Kidney (tissue), 13 donors: ENCODE measurements at regions not wholly inside any gene's neighbourhood (a gene's known extent, or its start where the extent isn't known, plus 50 kb on each side); places are given as distances from the start of the nearest gene placed in this dataset.

Experiments
- DNase-seq, 5 donors: peaks; one replicate each; pipeline ENCODE4 v3.0.0-alpha.2; 2013 to 2020
- FAIRE-seq: peaks from 2 replicates; lab custom pipeline; 2012; peaks lifted over from hg19 to GRCh38; lab: Jason Lieb, UNC
- H3K27ac ChIP-seq, 2 donors: one replicate each; pipeline ENCODE4 v1.7.0; 2013; ENCODE audit warnings: low read depth in 2 of 2, low read length in 2 of 2, inconsistent platforms in 1 of 2
- H3K27me3 ChIP-seq: one replicate; pipeline ENCODE4 v1.7.1; 2013; ENCODE audit warnings: low read length, inconsistent platforms; ENCODE audit not compliant: control insufficient read depth, insufficient read depth
- H3K36me3 ChIP-seq, 3 donors: one replicate each; pipeline versions ENCODE4 v1.7.0 to v1.7.1; 2013; ENCODE audit warnings: low read length in 3 of 3, control low read depth in 1 of 3, inconsistent platforms in 1 of 3; ENCODE audit not compliant: insufficient read depth in 3 of 3, control insufficient read depth in 2 of 3
- H3K4me1 ChIP-seq, 3 donors: one replicate each; pipeline versions ENCODE4 v1.7.0 to v1.7.1; 2013; ENCODE audit warnings: low read length in 3 of 3, inconsistent platforms in 1 of 3, low read depth in 1 of 3; ENCODE audit not compliant: control insufficient read depth in 2 of 3, insufficient read depth in 2 of 3
- H3K4me3 ChIP-seq, 3 donors: one replicate each; pipeline versions ENCODE4 v1.7.0 to v1.8.1; 2013; ENCODE audit warnings: low read length in 3 of 3, control low read depth in 1 of 3, inconsistent platforms in 1 of 3
- H3K9ac ChIP-seq, 3 donors: one replicate each; pipeline versions ENCODE4 v1.7.0 to v1.7.1; 2013; ENCODE audit warnings: low read length in 3 of 3, control low read depth in 1 of 3, inconsistent platforms in 1 of 3
- H3K9me3 ChIP-seq, 3 donors: one replicate each; pipeline versions ENCODE4 v1.7.0 to v1.7.1; 2013; ENCODE audit warnings: low read length in 3 of 3, control low read depth in 1 of 3, inconsistent platforms in 1 of 3; ENCODE audit not compliant: control insufficient read depth in 2 of 3, insufficient read depth in 1 of 3
- CTCF ChIP-seq: IDR thresholded peaks from 3 replicates; pipeline ENCODE4 v1.5.1; 2012; ENCODE audit warnings: mild to moderate bottlenecking, moderate library complexity, borderline replicate concordance; ENCODE audit not compliant: insufficient read depth; ENCODE audit errors: extremely low read depth
- intact Hi-C: fragments of 100-400 bp; cut with DNase I; formaldehyde crosslinking; loops from one replicate; pipeline ENCODE4 v1.11.1; 2022
- donor health status: control.
- donor health status: control.
- donor health status: control.
- donor health status: control.
- donor health status: control.
- donor health status: DM: yes; HTN: yes; CAD: no.
- donor health status: Normal renal cell carcinoma (clear cell type).

- Histone ChIP-seq H3K9me3 (no peaks in the 10 kb centered on the region), H3K4me1 (no peaks in the 10 kb centered on the region), H3K4me3 (no peak overlapping the region), H3K9ac (no peak overlapping the region), H3K36me3 (no peaks in the 10 kb centered on the region), H3K27ac (no peak overlapping the region), H3K27me3 (no peaks in the 10 kb centered on the region)
- DNase-seq (no peak), FAIRE-seq (no peak)
- intact Hi-C loops = no loop called here
- no peak for TF ChIP-seq CTCF
These were observed 516.6 kb upstream of the C16orf82 start for GRCh38 chr16:26550111-26550610.

DNA sequence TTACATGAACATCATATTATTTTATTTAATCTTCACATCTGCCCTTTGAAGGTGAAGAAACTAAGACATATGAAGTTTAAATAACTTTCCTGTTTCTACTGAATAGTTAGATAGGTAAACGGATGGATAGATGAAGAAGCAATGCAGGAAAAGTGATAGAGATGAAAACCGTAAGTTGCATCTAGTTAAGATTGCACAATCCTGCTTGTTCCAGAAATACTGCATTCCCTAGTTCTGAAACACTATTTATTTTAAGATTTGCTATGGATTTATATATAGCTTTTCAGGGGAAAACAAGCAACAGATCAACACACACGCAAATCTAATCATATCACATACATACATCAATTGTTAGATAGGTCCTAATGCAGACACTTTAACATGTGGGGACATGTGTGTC, 512.7 kb upstream of the C16orf82 start:
- TF ChIP-seq CTCF = no peak
- Histone ChIP-seq H3K4me3 (no peak overlapping the region), H3K9me3 (no peaks in the 10 kb centered on the region), H3K9ac (no peak overlapping the region), H3K4me1 (no peaks in the 10 kb centered on the region), H3K36me3 (no peaks in the 10 kb centered on the region), H3K27ac (no peak overlapping the region), H3K27me3 (no peaks in the 10 kb centered on the region)
- FAIRE-seq = no peak
- intact Hi-C loops = no loop called here
- DNase-seq = no peak

GRCh38 chr16:26561303-26561702, 505.4 kb upstream of the C16orf82 start:
- Histone ChIP-seq H3K27ac (no peak overlapping the region), H3K9ac (no peak overlapping the region), H3K4me3 (no peak overlapping the region), H3K36me3 (no peaks in the 10 kb centered on the region), H3K27me3 (no peaks in the 10 kb centered on the region), H3K9me3 (peaks cover 0 to 2% (median 0%) of the 10 kb centered on the region in 3 donors), H3K4me1 (no peaks in the 10 kb centered on the region)
- no peak for TF ChIP-seq CTCF
- FAIRE-seq = no peak
- intact Hi-C loops = no loop called here
- DNase-seq = no peak

DNA sequence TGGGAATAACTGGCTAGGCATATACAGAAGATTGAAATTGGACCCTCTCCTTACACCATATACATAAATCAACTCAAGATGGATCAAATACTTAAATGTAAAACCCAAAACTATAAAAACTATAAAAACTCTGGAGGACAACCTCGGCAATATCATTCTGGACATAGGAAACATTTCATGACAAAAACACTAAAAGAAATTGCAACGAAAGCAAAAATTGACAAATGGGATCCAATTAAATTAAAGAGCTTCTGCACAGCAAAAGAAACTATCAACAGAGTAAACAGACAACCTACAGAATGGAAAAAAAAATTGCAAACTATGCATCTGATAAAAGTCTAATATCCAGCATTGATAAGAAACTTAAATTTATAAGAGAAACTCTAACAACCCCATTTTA, 503.7 kb upstream of the C16orf82 start:
- H3K4me1 ChIP-seq = no peaks in the 10 kb centered on the region
- FAIRE-seq = no peak
- H3K27me3 ChIP-seq = no peaks in the 10 kb centered on the region
- DNase-seq = no peak
- H3K9me3 ChIP-seq = peaks cover 0 to 2% (median 0%) of the 10 kb centered on the region in 3 donors
- no peak overlapping the region for H3K9ac ChIP-seq
- TF ChIP-seq CTCF = no peak
- H3K27ac ChIP-seq = no peak overlapping the region
- intact Hi-C loops = no loop called here
- H3K4me3 ChIP-seq = no peak overlapping the region
- no peaks in the 10 kb centered on the region for H3K36me3 ChIP-seq
